ENCODE measurements at regions not wholly inside any gene's neighbourhood (a gene's known extent, or its start where the extent isn't known, plus 50 kb on each side); places are given as distances from the start of the nearest gene placed in this dataset.
"Not testable (repeated sequence)": the region's sequence is repeated elsewhere in the genome, so short reads cannot be mapped to it uniquely, and the experiment has no call there.

- DNase-seq = no peak
Measured at GRCh38 chr6:104486035-104486434, 373.7 kb downstream of the HACE1 start.

DNA sequence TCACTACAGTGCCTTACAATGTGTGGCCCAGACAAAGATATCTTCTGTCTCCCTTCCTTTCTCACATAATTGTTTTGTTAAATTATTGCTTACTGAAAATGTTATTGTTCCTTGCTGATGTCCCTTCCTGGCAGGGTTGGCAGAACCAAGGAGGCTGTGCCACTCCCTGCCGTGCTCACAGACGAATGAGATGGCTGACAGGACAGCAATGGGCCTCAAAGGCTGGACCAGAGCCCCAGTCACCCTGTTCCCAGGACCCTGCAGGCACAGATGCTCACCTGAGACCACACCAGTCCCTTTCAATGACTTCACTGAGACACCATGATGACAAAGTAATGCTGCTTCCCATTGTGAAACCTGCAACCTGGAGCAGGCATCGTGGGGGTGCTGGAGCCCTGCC is 375.1 kb downstream of the HACE1 start:
- peak; percentile 15 for DNase-seq

- DNase-seq = no peak
Measured at GRCh38 chr6:104484191-104484590, 375.5 kb downstream of the HACE1 start.

- DNase-seq = peak; percentile 39
Measured at GRCh38 chr6:104483225-104483834, 376.4 kb downstream of the HACE1 start.

- DNase-seq = peak; percentile 81
Measured at GRCh38 chr6:104477569-104477968, 382.1 kb downstream of the HACE1 start.

- peak; percentile 73 for DNase-seq
Measured at GRCh38 chr6:104473021-104473429, 386.7 kb downstream of the HACE1 start.

GRCh38 chr6:104472021-104472901 is 387.5 kb downstream of the HACE1 start:
- peak; percentile 83 for DNase-seq

DNA sequence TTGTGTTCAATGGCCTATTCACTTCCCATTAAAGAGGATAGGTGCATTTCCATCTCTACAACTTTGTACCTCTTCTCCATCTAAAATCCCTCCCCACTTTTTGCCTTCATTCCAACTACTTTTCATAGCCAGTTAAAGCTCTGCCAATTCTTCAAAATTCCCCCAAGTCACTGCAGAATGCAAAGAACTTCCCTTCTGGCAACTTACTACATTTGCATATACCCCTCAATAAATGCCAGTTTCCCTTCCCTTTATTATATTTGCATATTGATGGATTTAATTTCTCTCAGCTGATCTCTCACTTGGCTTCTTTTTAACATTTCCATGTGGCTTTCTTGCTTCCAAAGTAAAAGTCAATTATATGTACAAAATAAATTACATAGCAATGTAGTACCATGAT is 393.4 kb downstream of the HACE1 start:
- no peak for DNase-seq

DNA sequence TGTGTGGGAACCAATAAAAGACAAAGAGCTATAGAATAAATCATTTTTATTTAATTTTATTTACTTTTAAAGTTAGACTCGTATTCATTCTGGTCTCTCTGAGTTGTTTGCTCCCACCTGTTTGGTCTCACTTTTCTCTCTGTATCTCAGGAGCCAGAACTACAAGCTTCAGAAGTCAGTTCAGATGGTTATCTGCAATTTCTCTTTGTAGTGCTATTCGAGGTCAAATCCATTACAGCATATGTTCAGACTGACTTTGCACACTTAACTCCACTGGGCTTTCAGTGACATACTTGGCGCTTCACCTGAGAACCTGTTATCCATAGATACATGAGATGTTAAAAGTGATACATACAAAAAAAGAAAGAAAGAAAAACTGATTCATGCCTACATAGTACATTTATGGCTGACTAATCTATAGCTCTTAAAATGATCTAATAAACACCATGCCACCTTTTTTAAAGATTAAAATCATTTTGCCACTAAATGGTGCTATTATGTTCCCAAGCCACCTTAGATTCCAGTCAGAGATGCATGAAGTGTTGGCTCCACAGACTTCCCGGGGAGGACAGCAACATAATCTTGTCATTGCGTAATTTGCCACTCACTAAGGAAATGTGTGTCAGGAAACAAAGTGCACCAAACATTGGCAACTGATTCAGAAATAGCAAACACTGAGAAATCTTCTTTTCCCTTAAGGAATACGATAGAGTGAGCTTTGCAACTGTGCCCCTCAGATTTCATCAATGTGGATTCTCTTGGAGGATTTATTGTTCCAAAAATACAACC is 396.7 kb downstream of the HACE1 start:
- DNase-seq = no peak

GRCh38 chr6:104460738-104461483 is 398.8 kb downstream of the HACE1 start:
- no peak for DNase-seq

GRCh38 chr6:104459543-104459942 is 400.2 kb downstream of the HACE1 start:
- no peak for DNase-seq

GRCh38 chr6:104449918-104450317 is 409.8 kb downstream of the HACE1 start:
- no peak for DNase-seq

DNA sequence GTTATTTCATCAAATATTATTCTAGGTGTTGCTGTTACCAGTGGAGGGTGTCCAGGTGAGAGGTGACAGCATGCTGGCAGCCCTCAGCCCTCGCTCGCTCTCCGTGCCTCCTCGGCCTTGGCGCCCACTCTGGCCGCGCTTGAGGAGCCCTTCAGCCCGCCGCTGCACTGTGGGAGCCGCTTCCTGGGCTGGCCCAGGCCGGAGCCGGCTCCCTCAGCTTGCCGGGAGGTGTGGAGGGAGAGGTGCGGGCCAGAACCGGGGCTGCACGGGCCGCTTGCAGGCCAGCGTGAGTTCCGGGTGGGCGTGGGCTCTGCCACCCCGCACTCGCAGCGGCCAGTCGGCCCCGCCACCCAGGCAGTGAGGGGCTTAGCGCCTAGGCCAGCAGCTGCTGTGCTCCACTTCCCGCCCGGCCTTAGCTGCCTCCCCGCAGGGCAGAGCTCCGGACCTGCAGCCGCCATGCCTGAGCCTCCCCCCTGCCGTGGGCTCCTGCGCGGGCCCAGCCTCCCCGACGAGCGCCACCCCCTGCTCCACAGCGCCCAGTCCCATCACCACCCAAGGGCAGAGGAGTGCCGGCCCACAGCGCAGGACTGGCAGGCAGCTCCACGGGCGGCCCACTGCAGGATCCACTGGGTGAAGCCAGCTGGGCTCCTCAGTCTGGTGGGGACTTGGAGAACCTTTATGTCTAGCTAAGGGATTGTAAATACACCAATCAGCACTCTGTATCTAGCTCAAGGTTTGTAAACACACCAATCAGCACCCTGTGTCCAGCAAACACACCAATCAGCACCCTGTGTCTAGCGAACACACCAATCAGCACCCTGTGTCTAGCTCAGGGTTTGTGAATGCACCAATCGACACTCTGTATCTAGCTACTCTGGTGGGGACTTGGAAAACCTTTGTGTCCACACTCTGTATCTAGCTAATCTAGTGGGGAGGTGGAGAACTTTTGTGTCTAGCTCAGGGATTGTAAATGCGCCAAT is 413.3 kb downstream of the HACE1 start:
- not testable (repeated sequence) for DNase-seq

DNA sequence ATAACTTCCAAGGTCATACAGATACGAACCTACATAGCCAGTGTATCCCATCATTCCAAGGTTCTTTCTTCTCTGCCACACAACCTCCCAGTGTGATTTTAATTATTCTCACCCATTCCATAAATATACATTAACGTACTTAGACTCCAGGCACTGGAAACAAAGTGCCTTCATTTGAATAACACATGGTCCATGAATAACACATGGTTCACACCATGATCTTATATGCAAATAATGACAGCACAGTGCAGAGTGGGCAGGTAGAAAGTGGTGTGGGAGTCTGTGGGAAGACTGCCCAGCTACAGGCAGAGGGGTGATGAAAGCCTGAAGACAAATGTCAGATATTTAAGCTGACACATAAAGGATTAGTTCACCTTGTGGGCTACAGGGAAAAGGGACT is 425.2 kb downstream of the HACE1 start:
- DNase-seq = no peak

DNA sequence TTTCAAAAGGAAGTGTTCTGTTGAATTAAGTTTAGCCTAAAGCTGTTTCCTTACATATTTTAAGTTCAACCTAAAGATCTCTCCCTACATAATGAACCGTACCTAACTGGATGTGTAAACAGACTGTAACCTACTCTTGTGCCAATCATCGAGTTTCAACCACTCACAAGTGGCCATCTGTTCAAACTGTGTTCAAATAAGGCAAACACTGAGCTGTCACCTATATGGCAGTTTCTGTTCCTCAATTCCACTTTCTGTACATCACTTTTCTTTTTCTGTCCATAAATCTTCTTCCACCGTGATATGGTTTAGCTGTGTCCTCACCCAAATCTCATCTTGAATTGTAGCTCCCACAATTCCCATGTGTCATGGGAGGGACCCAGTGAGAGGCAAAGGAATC is 428.6 kb downstream of the HACE1 start:
- DNase-seq = no peak

DNA sequence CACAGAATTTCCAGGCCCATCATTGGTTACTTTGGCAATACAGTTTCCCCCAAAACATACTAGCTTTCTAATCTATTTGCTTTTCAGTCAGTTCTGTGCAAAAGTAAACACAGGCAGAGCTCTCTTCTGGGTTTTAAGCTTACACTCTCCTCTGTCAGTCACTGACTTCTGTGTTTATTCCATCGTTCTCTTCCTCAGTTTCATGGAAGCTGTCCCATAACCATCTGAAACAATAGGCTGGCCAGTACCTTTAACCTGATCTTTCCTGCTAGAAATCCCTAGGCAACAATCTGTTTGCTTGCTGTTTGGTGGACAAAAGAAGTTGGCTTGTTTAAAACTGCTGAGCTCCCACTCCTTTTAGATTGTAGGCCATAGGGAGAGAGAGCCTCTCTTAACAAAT is 431.5 kb downstream of the HACE1 start:
- DNase-seq = peak; percentile 12

DNA sequence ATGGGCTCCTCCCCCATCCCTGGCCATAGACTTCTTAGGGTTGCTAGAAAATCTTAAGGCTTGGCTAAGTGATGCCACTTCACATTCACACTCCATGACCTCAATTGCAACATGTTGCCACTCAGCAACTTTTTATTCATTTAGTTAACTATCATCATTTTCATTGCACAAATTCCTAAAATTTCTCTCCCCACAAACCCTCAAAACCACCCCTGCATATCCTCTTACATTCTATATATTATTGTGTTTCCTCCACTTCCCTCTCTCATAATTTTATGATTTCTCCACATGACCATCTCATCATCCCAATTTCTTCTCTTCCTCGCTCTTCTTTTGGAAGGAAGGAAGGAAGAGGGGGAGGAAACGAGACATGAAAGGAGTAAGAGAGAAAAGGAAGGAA is 436.0 kb downstream of the HACE1 start:
- DNase-seq = no peak

- no peak for DNase-seq
Measured at GRCh38 chr6:104421650-104422049, 438.1 kb downstream of the HACE1 start.

- no peak for DNase-seq
Measured at GRCh38 chr6:104418839-104419238, 440.9 kb downstream of the HACE1 start.

DNA sequence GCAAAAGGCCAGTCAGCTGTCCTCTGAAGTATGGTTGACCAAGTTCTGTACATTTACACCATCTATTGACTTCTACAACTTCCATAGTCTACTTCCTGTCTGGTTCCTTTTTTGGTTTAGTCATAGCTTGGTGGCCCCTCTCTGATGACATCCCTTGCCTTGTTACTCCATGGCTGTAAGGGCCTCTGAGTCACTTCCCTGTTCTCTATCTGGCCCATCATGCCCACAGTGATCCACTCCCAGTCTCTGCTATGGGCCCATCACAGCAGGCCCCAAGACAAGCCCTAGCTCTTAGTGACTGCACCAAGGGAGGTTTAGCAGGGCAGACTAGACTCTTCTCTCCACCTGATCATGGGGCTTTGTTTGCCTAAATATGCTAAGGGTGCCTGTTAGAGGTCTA is 441.6 kb downstream of the HACE1 start:
- no peak for DNase-seq

DNA sequence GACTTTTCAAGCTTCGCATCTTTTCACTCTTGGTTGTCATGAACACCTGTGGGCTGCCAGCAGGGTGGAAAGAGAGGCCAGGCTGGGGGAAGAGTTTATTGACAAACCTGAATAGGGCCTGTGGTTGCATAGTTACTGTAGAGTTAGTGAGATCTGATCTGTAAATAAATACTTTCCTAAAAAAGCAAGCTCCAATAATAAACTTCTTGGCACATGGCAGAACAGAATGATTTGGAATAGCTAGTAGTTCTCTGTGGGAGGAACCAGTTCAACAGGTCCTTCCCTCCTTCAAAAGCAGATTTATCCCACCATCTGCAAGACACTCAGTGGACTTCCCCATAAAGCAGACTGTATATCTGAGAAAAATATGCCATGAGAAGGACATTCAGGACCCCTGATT is 445.0 kb downstream of the HACE1 start:
- peak; percentile 52 for DNase-seq

- DNase-seq = no peak
Measured at GRCh38 chr6:104413767-104414166, 446.0 kb downstream of the HACE1 start.

All from NCI-H146 (cell line).